GM12874 (cell line): ENCODE measurements at regions not wholly inside any gene's neighbourhood (a gene's known extent, or its start where the extent isn't known, plus 50 kb on each side); places are given as distances from the start of the nearest gene placed in this dataset.

Experiments used
- CTCF ChIP-seq: IDR thresholded peaks from 2 replicates; pipeline ENCODE4 v1.5.1; 2011; ENCODE audit warnings: low read depth, mild to moderate bottlenecking, control low read depth, low read length, moderate library complexity; ENCODE audit not compliant: insufficient read depth

DNA sequence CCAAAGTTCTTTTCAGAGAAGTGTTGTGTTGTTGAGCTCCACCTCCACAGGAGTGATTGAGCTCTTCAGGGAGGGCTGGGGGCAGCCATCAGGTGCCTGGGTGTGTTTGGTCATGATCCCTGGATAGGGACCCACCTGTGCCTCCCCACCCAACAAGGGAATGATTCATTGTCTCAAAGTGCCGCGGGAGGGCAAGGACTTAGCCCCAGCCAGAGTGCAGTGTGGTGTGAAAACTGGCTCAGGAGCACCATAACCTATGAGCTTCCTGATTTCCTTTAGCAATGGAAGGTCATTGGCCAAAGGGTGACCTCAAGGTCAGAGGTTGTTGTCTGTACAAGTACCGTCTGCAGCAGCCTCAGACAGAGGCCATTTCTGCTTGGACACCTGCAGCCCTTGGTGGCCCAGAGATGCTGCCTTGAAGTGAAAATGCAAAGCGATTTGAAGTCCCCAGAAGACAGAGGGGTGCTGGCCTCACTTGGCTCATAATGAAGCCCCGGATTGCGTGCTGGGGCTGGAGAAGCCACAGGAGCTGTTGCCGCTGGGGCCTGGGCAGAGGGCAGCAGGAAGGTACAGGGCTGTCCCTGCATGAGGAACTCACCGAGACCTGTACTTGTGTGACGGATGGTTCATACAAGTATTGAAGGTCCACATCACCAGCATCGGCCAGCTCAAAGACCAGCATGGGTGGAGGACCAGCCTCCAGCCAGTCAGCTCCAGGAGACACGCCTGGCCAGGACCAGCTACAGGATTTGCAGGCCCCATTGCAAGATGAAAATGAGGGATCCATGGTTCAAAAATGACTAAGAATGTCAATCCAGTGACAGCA lies 100.6 kb upstream of the DUSP22 start:
- TF ChIP-seq CTCF, result no peak

DNA sequence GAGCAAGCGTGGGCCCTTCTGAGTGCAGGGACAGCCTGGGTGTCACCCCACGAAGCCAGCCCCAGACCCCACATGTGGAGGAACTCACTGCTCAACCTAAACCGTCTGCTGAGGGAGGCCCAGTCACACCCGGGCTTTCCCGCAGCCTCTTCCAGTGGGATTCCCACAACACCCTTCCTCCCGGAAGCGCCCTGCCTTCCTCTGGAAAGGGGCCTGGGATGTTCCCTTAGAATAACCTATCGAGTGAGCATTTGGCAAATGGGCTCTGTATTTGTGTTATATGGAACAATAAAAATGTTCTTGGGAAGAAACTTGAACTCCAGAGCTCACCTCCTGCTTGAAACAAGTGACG lies 100.0 kb upstream of the DUSP22 start:
- no peak for TF ChIP-seq CTCF

DNA sequence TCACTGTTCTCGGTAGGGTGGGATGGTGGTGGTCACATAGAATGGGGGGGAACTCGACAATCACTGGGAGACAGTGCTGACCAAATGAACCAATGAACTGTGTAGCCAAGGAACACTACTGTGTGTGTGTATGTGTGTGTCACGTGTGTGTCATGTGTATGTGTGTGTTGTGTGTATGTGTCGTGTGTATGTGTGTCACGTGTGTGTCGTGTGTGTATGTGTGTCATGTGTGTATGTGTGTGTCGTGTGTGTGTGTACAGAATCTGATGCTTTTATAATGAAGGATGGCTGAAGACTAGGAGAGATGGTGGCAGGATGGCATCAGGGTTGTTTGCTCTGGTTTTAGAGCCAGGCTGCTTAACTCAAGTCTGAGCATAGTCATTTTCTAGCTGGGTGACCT lies 99.1 kb upstream of the DUSP22 start:
- TF ChIP-seq CTCF, result no peak

- no peak for TF ChIP-seq CTCF
These were observed 98.4 kb upstream of the DUSP22 start for GRCh38 chr6:193773-194310.

- TF ChIP-seq CTCF, result no peak
These were observed 96.4 kb upstream of the DUSP22 start for GRCh38 chr6:195861-196360.

DNA sequence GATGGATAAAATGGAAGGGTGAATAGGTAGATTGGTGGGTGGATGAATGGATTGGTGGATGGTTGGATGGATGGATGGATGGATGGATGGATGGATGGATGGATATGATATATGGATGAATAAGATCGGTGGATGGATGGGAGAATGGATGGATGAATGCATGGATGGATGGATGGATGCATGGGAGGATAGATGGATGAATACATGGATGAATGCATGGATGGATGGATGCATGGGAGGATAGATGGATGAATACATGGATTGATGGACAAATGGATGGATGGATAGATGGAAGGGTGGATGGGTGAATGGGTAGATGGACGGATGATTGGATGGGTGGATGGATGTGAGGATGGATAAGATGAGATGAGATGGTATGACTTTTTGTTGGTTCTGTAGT lies 95.7 kb upstream of the DUSP22 start:
- TF ChIP-seq CTCF, result no peak

- TF ChIP-seq CTCF, result no peak
These were observed 88.6 kb upstream of the DUSP22 start for GRCh38 chr6:203661-204060.
